ENCODE measurements at regions not wholly inside any gene's neighbourhood (a gene's known extent, or its start where the extent isn't known, plus 50 kb on each side); places are given as distances from the start of the nearest gene placed in this dataset.

GRCh38 chr2:204023088-204023487 lies 86.5 kb downstream of the ICOS start:
- no peak for DNase-seq (ENCODE audit: low read depth, low spot score)
- Histone ChIP-seq H3K9ac (ENCODE audit: insufficient read length, low read depth) (no peak overlapping the region), H3K36me3 (ENCODE audit: insufficient read depth, insufficient read length, low read length) (no peaks in the 10 kb centered on the region), H3K4me1 (ENCODE audit: insufficient read depth, insufficient read length) (no peaks in the 10 kb centered on the region), H3K4me3 (ENCODE audit: insufficient read length, low read depth) (no peak overlapping the region), H3K27me3 (ENCODE audit: insufficient read depth, insufficient read length) (no peaks in the 10 kb centered on the region), H3K9me3 (ENCODE audit: insufficient read depth, low read length) (no peaks in the 10 kb centered on the region)
- TF ChIP-seq ZNF274 (IDR thresholded peaks at IDR 0.05; ENCODE audit: low read depth, low read length), result no peak
- no peak for TF ChIP-seq SUZ12 (IDR thresholded peaks at IDR 0.05; ENCODE audit: extremely low read depth, insufficient read depth, insufficient read length)
- no peak for TF ChIP-seq YY1 (IDR thresholded peaks at IDR 0.05; ENCODE audit: insufficient read depth, insufficient read length)

DNA sequence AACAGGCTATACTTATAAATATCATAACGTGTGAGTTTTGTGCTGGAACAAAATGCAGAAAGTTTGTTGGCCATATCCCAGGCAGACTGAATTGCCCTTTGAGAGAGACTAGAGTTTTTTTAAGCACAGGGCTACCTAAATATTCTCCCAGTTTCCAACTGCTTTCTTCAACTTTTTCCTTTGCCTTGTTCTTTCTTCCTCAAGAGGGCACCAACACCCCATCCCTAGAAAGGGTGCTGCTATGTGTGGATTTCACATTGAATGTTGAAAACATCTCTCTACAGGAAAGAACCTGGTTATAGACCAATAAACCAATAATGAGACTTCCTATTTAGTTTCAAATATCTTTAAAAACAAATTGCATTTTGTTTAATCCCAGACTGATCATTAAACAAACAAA lies 87.9 kb downstream of the ICOS start:
- H3K9me3 ChIP-seq (ENCODE audit: insufficient read depth, low read length), result no peaks in the 10 kb centered on the region
- no peaks in the 10 kb centered on the region for H3K27me3 ChIP-seq (ENCODE audit: insufficient read depth, insufficient read length)
- H3K36me3 ChIP-seq (ENCODE audit: insufficient read depth, insufficient read length, low read length), result no peaks in the 10 kb centered on the region
- no peak overlapping the region for H3K4me3 ChIP-seq (ENCODE audit: insufficient read length, low read depth)
- no peaks in the 10 kb centered on the region for H3K4me1 ChIP-seq (ENCODE audit: insufficient read depth, insufficient read length)
- TF ChIP-seq SUZ12 (IDR thresholded peaks at IDR 0.05; ENCODE audit: extremely low read depth, insufficient read depth, insufficient read length) (no peak), ZNF274 (IDR thresholded peaks at IDR 0.05; ENCODE audit: low read depth, low read length) (no peak), YY1 (IDR thresholded peaks at IDR 0.05; ENCODE audit: insufficient read depth, insufficient read length) (no peak)
- DNase-seq (ENCODE audit: low read depth, low spot score), result peak; percentile 42
- no peak overlapping the region for H3K9ac ChIP-seq (ENCODE audit: insufficient read length, low read depth)

DNA sequence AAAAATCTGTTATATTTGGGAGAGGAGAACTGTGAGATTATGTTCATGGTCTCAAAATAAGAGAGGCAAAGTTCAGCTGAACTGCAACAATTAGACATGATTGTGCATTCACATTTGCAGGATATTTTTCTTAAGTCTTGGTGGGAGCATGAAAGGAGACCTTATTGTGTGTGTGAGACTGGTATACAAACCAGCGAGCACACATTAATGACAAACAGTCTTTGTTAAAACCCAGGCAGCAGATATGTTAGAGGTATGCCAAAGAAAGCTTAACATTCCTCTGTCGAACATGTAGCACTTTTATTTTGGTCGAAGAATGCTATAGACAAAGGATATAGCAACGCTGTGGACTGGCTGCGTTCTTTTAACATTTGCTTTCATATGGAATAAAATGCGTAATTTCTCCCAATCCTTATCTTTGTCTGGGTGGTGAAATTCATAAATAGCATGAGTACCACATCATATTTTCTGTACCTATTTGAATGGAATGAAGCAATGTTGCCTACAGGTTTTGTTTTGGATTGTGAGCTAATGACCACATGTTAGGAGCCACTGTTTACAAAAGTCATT lies 88.4 kb downstream of the ICOS start:
- Histone ChIP-seq H3K9me3 (ENCODE audit: insufficient read depth, low read length) (no peaks in the 10 kb centered on the region), H3K36me3 (ENCODE audit: insufficient read depth, insufficient read length, low read length) (no peaks in the 10 kb centered on the region), H3K4me1 (ENCODE audit: insufficient read depth, insufficient read length) (no peaks in the 10 kb centered on the region), H3K4me3 (ENCODE audit: insufficient read length, low read depth) (no peak overlapping the region), H3K9ac (ENCODE audit: insufficient read length, low read depth) (no peak overlapping the region), H3K27me3 (ENCODE audit: insufficient read depth, insufficient read length) (no peaks in the 10 kb centered on the region)
- no peak for DNase-seq (ENCODE audit: low read depth, low spot score)
- TF ChIP-seq YY1 (IDR thresholded peaks at IDR 0.05; ENCODE audit: insufficient read depth, insufficient read length) (no peak), ZNF274 (IDR thresholded peaks at IDR 0.05; ENCODE audit: low read depth, low read length) (no peak), SUZ12 (IDR thresholded peaks at IDR 0.05; ENCODE audit: extremely low read depth, insufficient read depth, insufficient read length) (no peak)

DNA sequence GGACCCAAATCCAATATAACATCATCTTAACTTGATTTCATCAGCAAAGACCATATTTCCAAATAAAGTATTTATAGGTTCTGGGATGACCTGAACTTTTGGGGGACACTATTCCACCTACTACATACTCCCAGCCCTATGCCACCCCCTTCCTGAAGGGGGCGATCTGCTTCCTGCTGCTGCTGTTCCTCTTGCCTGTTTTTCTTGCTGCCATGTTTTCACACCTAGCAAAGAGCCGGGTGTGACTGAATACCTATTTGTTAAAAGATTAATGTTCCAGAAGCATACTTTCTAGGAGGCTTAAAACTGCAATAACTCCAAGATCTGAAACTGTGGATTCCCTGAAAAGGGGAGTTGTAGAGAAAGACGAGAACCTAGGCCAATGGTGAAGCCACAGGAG lies 89.7 kb downstream of the ICOS start:
- Histone ChIP-seq H3K36me3 (ENCODE audit: insufficient read depth, insufficient read length, low read length) (no peaks in the 10 kb centered on the region), H3K27me3 (ENCODE audit: insufficient read depth, insufficient read length) (no peaks in the 10 kb centered on the region), H3K4me1 (ENCODE audit: insufficient read depth, insufficient read length) (no peaks in the 10 kb centered on the region), H3K9me3 (ENCODE audit: insufficient read depth, low read length) (no peaks in the 10 kb centered on the region), H3K4me3 (ENCODE audit: insufficient read length, low read depth) (no peak overlapping the region), H3K9ac (ENCODE audit: insufficient read length, low read depth) (no peak overlapping the region)
- TF ChIP-seq ZNF274 (IDR thresholded peaks at IDR 0.05; ENCODE audit: low read depth, low read length) (no peak), YY1 (IDR thresholded peaks at IDR 0.05; ENCODE audit: insufficient read depth, insufficient read length) (no peak), SUZ12 (IDR thresholded peaks at IDR 0.05; ENCODE audit: extremely low read depth, insufficient read depth, insufficient read length) (no peak)
- DNase-seq (ENCODE audit: low read depth, low spot score), result no peak

- no peaks in the 10 kb centered on the region for H3K27me3 ChIP-seq (ENCODE audit: insufficient read depth, insufficient read length)
- H3K9ac ChIP-seq (ENCODE audit: insufficient read length, low read depth), result no peak overlapping the region
- no peak for DNase-seq (ENCODE audit: low read depth, low spot score)
- H3K9me3 ChIP-seq (ENCODE audit: insufficient read depth, low read length), result no peaks in the 10 kb centered on the region
- no peaks in the 10 kb centered on the region for H3K4me1 ChIP-seq (ENCODE audit: insufficient read depth, insufficient read length)
- no peak for TF ChIP-seq YY1 (IDR thresholded peaks at IDR 0.05; ENCODE audit: insufficient read depth, insufficient read length)
- no peak for TF ChIP-seq SUZ12 (IDR thresholded peaks at IDR 0.05; ENCODE audit: extremely low read depth, insufficient read depth, insufficient read length)
- TF ChIP-seq ZNF274 (IDR thresholded peaks at IDR 0.05; ENCODE audit: low read depth, low read length), result no peak
- H3K4me3 ChIP-seq (ENCODE audit: insufficient read length, low read depth), result no peak overlapping the region
- no peaks in the 10 kb centered on the region for H3K36me3 ChIP-seq (ENCODE audit: insufficient read depth, insufficient read length, low read length)
Observed at GRCh38 chr2:204027091-204027490, 90.5 kb downstream of the ICOS start.

DNA sequence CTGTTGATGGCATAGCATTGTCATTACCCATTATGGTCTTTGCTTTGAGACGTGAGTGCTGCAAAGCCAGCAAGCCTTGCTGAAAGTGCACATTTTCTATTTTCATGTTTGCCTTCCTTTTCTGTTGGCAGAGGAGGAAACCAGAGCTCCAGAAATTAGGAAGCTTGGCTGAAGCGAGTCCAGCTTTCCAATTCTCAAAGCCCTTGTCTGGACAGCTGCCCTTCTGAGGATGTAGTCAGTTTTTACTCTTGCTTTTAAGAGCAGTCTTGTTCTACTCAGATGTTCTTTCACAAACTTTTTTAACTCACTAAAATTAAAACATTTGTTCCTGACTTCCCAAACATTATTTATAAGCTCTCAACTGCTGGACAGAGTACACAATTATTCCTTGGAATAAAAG lies 93.8 kb downstream of the ICOS start:
- H3K9me3 ChIP-seq (ENCODE audit: insufficient read depth, low read length), result no peaks in the 10 kb centered on the region
- no peaks in the 10 kb centered on the region for H3K27me3 ChIP-seq (ENCODE audit: insufficient read depth, insufficient read length)
- no peak for TF ChIP-seq YY1 (IDR thresholded peaks at IDR 0.05; ENCODE audit: insufficient read depth, insufficient read length)
- TF ChIP-seq ZNF274 (IDR thresholded peaks at IDR 0.05; ENCODE audit: low read depth, low read length), result no peak
- TF ChIP-seq SUZ12 (IDR thresholded peaks at IDR 0.05; ENCODE audit: extremely low read depth, insufficient read depth, insufficient read length), result no peak
- no peaks in the 10 kb centered on the region for H3K36me3 ChIP-seq (ENCODE audit: insufficient read depth, insufficient read length, low read length)
- no peak overlapping the region for H3K9ac ChIP-seq (ENCODE audit: insufficient read length, low read depth)
- no peak for DNase-seq (ENCODE audit: low read depth, low spot score)
- H3K4me3 ChIP-seq (ENCODE audit: insufficient read length, low read depth), result no peak overlapping the region
- H3K4me1 ChIP-seq (ENCODE audit: insufficient read depth, insufficient read length), result no peaks in the 10 kb centered on the region

- DNase-seq (ENCODE audit: low read depth, low spot score), result no peak
- no peaks in the 10 kb centered on the region for H3K36me3 ChIP-seq (ENCODE audit: insufficient read depth, insufficient read length, low read length)
- TF ChIP-seq ZNF274 (IDR thresholded peaks at IDR 0.05; ENCODE audit: low read depth, low read length) (no peak), YY1 (IDR thresholded peaks at IDR 0.05; ENCODE audit: insufficient read depth, insufficient read length) (no peak), SUZ12 (IDR thresholded peaks at IDR 0.05; ENCODE audit: extremely low read depth, insufficient read depth, insufficient read length) (no peak)
- H3K9me3 ChIP-seq (ENCODE audit: insufficient read depth, low read length), result no peaks in the 10 kb centered on the region
- no peaks in the 10 kb centered on the region for H3K27me3 ChIP-seq (ENCODE audit: insufficient read depth, insufficient read length)
- H3K4me3 ChIP-seq (ENCODE audit: insufficient read length, low read depth), result no peak overlapping the region
- H3K9ac ChIP-seq (ENCODE audit: insufficient read length, low read depth), result no peak overlapping the region
- no peaks in the 10 kb centered on the region for H3K4me1 ChIP-seq (ENCODE audit: insufficient read depth, insufficient read length)
Observed at GRCh38 chr2:204031056-204031455, 94.5 kb downstream of the ICOS start.

Measured in NT2/D1 (cell line).